ENCODE measurements at regions not wholly inside any gene's neighbourhood (a gene's known extent, or its start where the extent isn't known, plus 50 kb on each side); places are given as distances from the start of the nearest gene placed in this dataset.
"Not testable (repeated sequence)": the region's sequence is repeated elsewhere in the genome, so short reads cannot be mapped to it uniquely, and the experiment has no call there.

GRCh38 chrX:101823236-101823635 is 108.6 kb downstream of the ZMAT1 start:
- no peak for DNase-seq (ENCODE audit: low spot score)

- not testable (repeated sequence) for DNase-seq (ENCODE audit: low spot score)
These were observed 114.1 kb downstream of the ZMAT1 start for GRCh38 chrX:101817739-101818138.

- no peak for DNase-seq (ENCODE audit: low spot score)
These were observed 118.6 kb downstream of the ZMAT1 start for GRCh38 chrX:101813200-101813599.

GRCh38 chrX:101803451-101803850 is 128.4 kb downstream of the ZMAT1 start:
- DNase-seq (ENCODE audit: low spot score), result no peak

- DNase-seq (ENCODE audit: low spot score), result peak; percentile 88
These were observed 132.4 kb downstream of the ZMAT1 start for GRCh38 chrX:101799387-101799786.

GRCh38 chrX:101787934-101788333 is 128.3 kb upstream of the ARMCX2 start:
- no peak for DNase-seq (ENCODE audit: low spot score)

GRCh38 chrX:101785142-101785541 is 125.5 kb upstream of the ARMCX2 start:
- DNase-seq (ENCODE audit: low spot score), result no peak

GRCh38 chrX:101780421-101780820 is 120.8 kb upstream of the ARMCX2 start:
- DNase-seq (ENCODE audit: low spot score), result not testable (repeated sequence)

- no peak for DNase-seq (ENCODE audit: low spot score)
These were observed 114.7 kb upstream of the ARMCX2 start for GRCh38 chrX:101774340-101774739.

- DNase-seq (ENCODE audit: low spot score), result no peak
These were observed 104.9 kb upstream of the ARMCX2 start for GRCh38 chrX:101764538-101764937.

- peak; percentile 12 for DNase-seq (ENCODE audit: low spot score)
These were observed 99.3 kb upstream of the ARMCX2 start for GRCh38 chrX:101759000-101759399.

GRCh38 chrX:101750744-101751143 is 91.1 kb upstream of the ARMCX2 start:
- no peak for DNase-seq (ENCODE audit: low spot score)

- no peak for DNase-seq (ENCODE audit: low spot score)
These were observed 89.8 kb upstream of the ARMCX2 start for GRCh38 chrX:101749436-101749835.

- no peak for DNase-seq (ENCODE audit: low spot score)
These were observed 85.4 kb upstream of the ARMCX2 start for GRCh38 chrX:101745046-101745445.

- no peak for DNase-seq (ENCODE audit: low spot score)
These were observed 84.4 kb upstream of the ARMCX2 start for GRCh38 chrX:101744085-101744484.

GRCh38 chrX:101740642-101741041 is 81.0 kb upstream of the ARMCX2 start:
- DNase-seq (ENCODE audit: low spot score), result no peak

GRCh38 chrX:101738867-101739266 is 79.2 kb upstream of the ARMCX2 start:
- not testable (repeated sequence) for DNase-seq (ENCODE audit: low spot score)

GRCh38 chrX:101738411-101738810 is 78.8 kb upstream of the ARMCX2 start:
- not testable (repeated sequence) for DNase-seq (ENCODE audit: low spot score)

GRCh38 chrX:101736651-101737050 is 77.0 kb upstream of the ARMCX2 start:
- no peak for DNase-seq (ENCODE audit: low spot score)

- no peak for DNase-seq (ENCODE audit: low spot score)
These were observed 73.2 kb upstream of the ARMCX2 start for GRCh38 chrX:101732870-101733269.

GRCh38 chrX:101729986-101730385 is 70.3 kb upstream of the ARMCX2 start:
- no peak for DNase-seq (ENCODE audit: low spot score)

All from cerebellar cortex (tissue), 1 donor.